Keratinocyte (primary cell): ENCODE measurements at regions not wholly inside any gene's neighbourhood (a gene's known extent, or its start where the extent isn't known, plus 50 kb on each side); places are given as distances from the start of the nearest gene placed in this dataset.

Source experiments
- EZH2 ChIP-seq: IDR thresholded peaks from one replicate; pipeline ENCODE4 v1.6.1; 2012; ENCODE audit warnings: inconsistent platforms, mild to moderate bottlenecking, low read length, moderate library complexity
- TF ChIP-seq, protein P1 (sequence below), 3 experiments: IDR thresholded peaks in 1 of 3; conservative IDR thresholded peaks in 1 of 3; optimal IDR thresholded peaks in 1 of 3; 2 replicates in 2 of 3; 3 replicates in 1 of 3; pipeline versions ENCODE3 to v1.5.1; 2011; ENCODE audit warnings: low read length in 3 of 3, mild to moderate bottlenecking in 3 of 3, moderate library complexity in 2 of 3, control low read depth in 1 of 3, inconsistent platforms in 1 of 3; ENCODE audit not compliant: insufficient read depth in 2 of 3; ENCODE audit errors: extremely low read depth in 1 of 3

DNA sequence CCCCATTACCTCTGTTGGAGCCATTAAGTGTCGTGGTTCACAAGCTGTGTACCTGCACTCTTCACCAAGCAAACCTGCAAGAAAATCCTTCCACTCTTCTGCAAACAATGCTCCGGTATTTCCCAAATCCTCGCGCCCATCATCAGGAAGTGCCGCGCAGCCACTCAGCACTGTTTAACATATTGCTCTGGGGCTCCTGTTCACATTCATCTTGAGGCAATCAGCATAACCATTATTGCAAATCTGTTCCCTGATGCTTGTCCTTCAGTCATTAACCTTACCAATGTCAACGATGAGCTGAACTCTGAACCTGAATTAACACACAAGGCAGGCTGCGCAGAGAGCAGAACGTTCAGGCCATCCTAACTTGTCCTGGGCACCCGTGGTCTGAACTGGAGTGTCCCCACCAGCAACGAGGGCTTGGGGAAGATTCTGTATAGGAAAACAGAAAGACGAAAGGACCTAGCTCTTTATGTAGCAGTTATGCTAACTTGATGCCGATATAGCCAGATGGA is 751.4 kb upstream of the AUTS2 start:
- TF ChIP-seq EZH2: no peak
- TF ChIP-seq, protein P1, sequence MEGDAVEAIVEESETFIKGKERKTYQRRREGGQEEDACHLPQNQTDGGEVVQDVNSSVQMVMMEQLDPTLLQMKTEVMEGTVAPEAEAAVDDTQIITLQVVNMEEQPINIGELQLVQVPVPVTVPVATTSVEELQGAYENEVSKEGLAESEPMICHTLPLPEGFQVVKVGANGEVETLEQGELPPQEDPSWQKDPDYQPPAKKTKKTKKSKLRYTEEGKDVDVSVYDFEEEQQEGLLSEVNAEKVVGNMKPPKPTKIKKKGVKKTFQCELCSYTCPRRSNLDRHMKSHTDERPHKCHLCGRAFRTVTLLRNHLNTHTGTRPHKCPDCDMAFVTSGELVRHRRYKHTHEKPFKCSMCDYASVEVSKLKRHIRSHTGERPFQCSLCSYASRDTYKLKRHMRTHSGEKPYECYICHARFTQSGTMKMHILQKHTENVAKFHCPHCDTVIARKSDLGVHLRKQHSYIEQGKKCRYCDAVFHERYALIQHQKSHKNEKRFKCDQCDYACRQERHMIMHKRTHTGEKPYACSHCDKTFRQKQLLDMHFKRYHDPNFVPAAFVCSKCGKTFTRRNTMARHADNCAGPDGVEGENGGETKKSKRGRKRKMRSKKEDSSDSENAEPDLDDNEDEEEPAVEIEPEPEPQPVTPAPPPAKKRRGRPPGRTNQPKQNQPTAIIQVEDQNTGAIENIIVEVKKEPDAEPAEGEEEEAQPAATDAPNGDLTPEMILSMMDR (optimal IDR thresholded peaks at IDR 0.05 in 1 of 3, IDR thresholded peaks at IDR 0.05 in 1 of 3, conservative IDR thresholded peaks at IDR 0.05 in 1 of 3; ENCODE audit: extremely low read depth in 1 of 3, insufficient read depth in 2 of 3, low read length in 3 of 3): no peak
